Mononuclear cell (primary cell): ENCODE measurements at regions not wholly inside any gene's neighbourhood (a gene's known extent, or its start where the extent isn't known, plus 50 kb on each side); places are given as distances from the start of the nearest gene placed in this dataset.
"Not testable (repeated sequence)": the region's sequence is repeated elsewhere in the genome, so short reads cannot be mapped to it uniquely, and the experiment has no call there.

Experiments
- H3K27me3 ChIP-seq: 2 replicates; pipeline ENCODE4 v1.6.0; 2011; ENCODE audit warnings: low read length, control low read depth; ENCODE audit not compliant: insufficient read depth
- H3K4me1 ChIP-seq: 2 replicates; pipeline ENCODE4 v1.5.1; 2011; ENCODE audit warnings: mild to moderate bottlenecking, low read length, control low read depth; ENCODE audit not compliant: insufficient read depth
- H3K4me3 ChIP-seq: 2 replicates; pipeline ENCODE4 v1.5.1; 2011; ENCODE audit warnings: mild to moderate bottlenecking, low read length, moderate library complexity
- H3K9me3 ChIP-seq: 2 replicates; pipeline ENCODE4 v1.5.1; 2011; ENCODE audit warnings: low read depth, mild to moderate bottlenecking, control low read depth, low read length

GRCh38 chr1:47585141-47585902, 147.5 kb downstream of the FOXD2 start:
- no peaks in the 10 kb centered on the region for H3K9me3 ChIP-seq
- no peaks in the 10 kb centered on the region for H3K4me1 ChIP-seq
- no peak overlapping the region for H3K4me3 ChIP-seq
- H3K27me3 ChIP-seq, result no peaks in the 10 kb centered on the region

GRCh38 chr1:47587891-47588582, 150.2 kb downstream of the FOXD2 start:
- Histone ChIP-seq H3K9me3 (no peaks in the 10 kb centered on the region), H3K27me3 (peaks cover 9% of the 10 kb centered on the region), H3K4me1 (no peaks in the 10 kb centered on the region), H3K4me3 (no peak overlapping the region)

GRCh38 chr1:47590523-47591225, 152.8 kb downstream of the FOXD2 start:
- no peaks in the 10 kb centered on the region for H3K9me3 ChIP-seq

GRCh38 chr1:47591801-47592200, 154.0 kb downstream of the FOXD2 start:
- no peaks in the 10 kb centered on the region for H3K4me1 ChIP-seq
- H3K4me3 ChIP-seq, result no peak overlapping the region
- H3K9me3 ChIP-seq, result no peaks in the 10 kb centered on the region
- peaks cover 17% of the 10 kb centered on the region for H3K27me3 ChIP-seq

More at GRCh38 chr1:47590523-47591225, 152.8 kb downstream of the FOXD2 start:
- Histone ChIP-seq H3K27me3 (peaks cover 17% of the 10 kb centered on the region), H3K4me1 (no peaks in the 10 kb centered on the region), H3K4me3 (no peak overlapping the region)

GRCh38 chr1:47592296-47593012, 154.6 kb downstream of the FOXD2 start:
- Histone ChIP-seq H3K9me3 (no peaks in the 10 kb centered on the region), H3K4me1 (no peaks in the 10 kb centered on the region), H3K4me3 (no peak overlapping the region), H3K27me3 (peaks cover 17% of the 10 kb centered on the region)

- no peaks in the 10 kb centered on the region for H3K9me3 ChIP-seq
- peaks cover 17% of the 10 kb centered on the region for H3K27me3 ChIP-seq
- H3K4me3 ChIP-seq, result no peak overlapping the region
- H3K4me1 ChIP-seq, result no peaks in the 10 kb centered on the region
These were observed 155.2 kb downstream of the FOXD2 start for GRCh38 chr1:47593013-47593568.

GRCh38 chr1:47593598-47594285, 155.9 kb downstream of the FOXD2 start:
- H3K4me1 ChIP-seq, result no peaks in the 10 kb centered on the region
- H3K4me3 ChIP-seq, result no peak overlapping the region
- H3K9me3 ChIP-seq, result no peaks in the 10 kb centered on the region
- H3K27me3 ChIP-seq, result peaks cover 17% of the 10 kb centered on the region

GRCh38 chr1:47594627-47595026, 156.8 kb downstream of the FOXD2 start:
- H3K27me3 ChIP-seq, result peaks cover 17% of the 10 kb centered on the region
- H3K4me1 ChIP-seq, result no peaks in the 10 kb centered on the region
- no peak overlapping the region for H3K4me3 ChIP-seq
- peaks cover 5% of the 10 kb centered on the region for H3K9me3 ChIP-seq

- Histone ChIP-seq H3K4me3 (no peak overlapping the region), H3K4me1 (no peaks in the 10 kb centered on the region), H3K9me3 (peaks cover 14% of the 10 kb centered on the region), H3K27me3 (peaks cover 23% of the 10 kb centered on the region)
These were observed 158.5 kb downstream of the FOXD2 start for GRCh38 chr1:47596328-47596727.

GRCh38 chr1:47598357-47598756, 160.5 kb downstream of the FOXD2 start:
- Histone ChIP-seq H3K9me3 (peaks cover 16% of the 10 kb centered on the region), H3K4me1 (no peaks in the 10 kb centered on the region), H3K27me3 (peaks cover 13% of the 10 kb centered on the region), H3K4me3 (no peak overlapping the region)

- peaks cover 16% of the 10 kb centered on the region for H3K9me3 ChIP-seq
- H3K27me3 ChIP-seq, result peaks cover 6% of the 10 kb centered on the region
- H3K4me3 ChIP-seq, result no peak overlapping the region
- no peaks in the 10 kb centered on the region for H3K4me1 ChIP-seq
These were observed 161.9 kb downstream of the FOXD2 start for GRCh38 chr1:47599777-47600176.

- not testable (repeated sequence) for H3K27me3 ChIP-seq, H3K4me3 ChIP-seq, H3K4me1 ChIP-seq
- peaks cover 16% of the 10 kb centered on the region for H3K9me3 ChIP-seq
These were observed 164.6 kb downstream of the FOXD2 start for GRCh38 chr1:47602491-47602890.

GRCh38 chr1:47604869-47605268, 167.0 kb downstream of the FOXD2 start:
- H3K27me3 ChIP-seq, H3K4me1 ChIP-seq, H3K4me3 ChIP-seq, H3K9me3 ChIP-seq: not testable (repeated sequence)

GRCh38 chr1:47608296-47608875, 170.5 kb downstream of the FOXD2 start:
- peaks cover 4% of the 10 kb centered on the region for H3K27me3 ChIP-seq
- no peak overlapping the region for H3K4me3 ChIP-seq
- H3K4me1 ChIP-seq, result no peaks in the 10 kb centered on the region
- no peaks in the 10 kb centered on the region for H3K9me3 ChIP-seq
